GM12875 (cell line): ENCODE measurements at regions not wholly inside any gene's neighbourhood (a gene's known extent, or its start where the extent isn't known, plus 50 kb on each side); places are given as distances from the start of the nearest gene placed in this dataset.

Source experiments
- H3K4me3 ChIP-seq: one replicate; pipeline ENCODE4 v1.5.1; 2011; ENCODE audit warnings: low read depth, low read length, control low read depth
- TF ChIP-seq, protein P1 (sequence below): IDR thresholded peaks from 2 replicates; pipeline ENCODE4 v1.5.1; 2011; ENCODE audit warnings: low read depth, mild to moderate bottlenecking, control low read depth, inconsistent platforms, low read length, moderate library complexity, borderline replicate concordance; ENCODE audit not compliant: insufficient read depth

DNA sequence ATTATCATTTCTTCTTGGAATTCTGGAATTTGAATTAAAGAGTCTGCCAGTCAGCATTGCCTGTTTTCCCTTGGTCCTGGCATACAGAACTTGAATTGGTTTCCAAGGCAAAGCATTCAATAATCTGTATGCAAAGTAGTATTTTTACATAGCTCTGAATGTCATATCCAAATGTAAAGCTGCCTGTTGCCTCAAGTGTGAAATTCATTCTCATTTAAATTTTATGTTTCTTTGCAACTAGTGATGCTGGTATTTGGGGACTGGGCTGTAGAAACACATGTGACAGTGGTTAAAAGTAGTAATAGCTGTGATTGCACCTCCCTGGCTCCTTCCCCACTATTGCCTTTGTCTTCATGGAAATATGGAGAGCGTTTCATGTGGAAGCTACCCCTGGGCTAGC, 743.9 kb upstream of the GOLIM4 start:
- H3K4me3 ChIP-seq = no peak overlapping the region
- TF ChIP-seq, protein P1, sequence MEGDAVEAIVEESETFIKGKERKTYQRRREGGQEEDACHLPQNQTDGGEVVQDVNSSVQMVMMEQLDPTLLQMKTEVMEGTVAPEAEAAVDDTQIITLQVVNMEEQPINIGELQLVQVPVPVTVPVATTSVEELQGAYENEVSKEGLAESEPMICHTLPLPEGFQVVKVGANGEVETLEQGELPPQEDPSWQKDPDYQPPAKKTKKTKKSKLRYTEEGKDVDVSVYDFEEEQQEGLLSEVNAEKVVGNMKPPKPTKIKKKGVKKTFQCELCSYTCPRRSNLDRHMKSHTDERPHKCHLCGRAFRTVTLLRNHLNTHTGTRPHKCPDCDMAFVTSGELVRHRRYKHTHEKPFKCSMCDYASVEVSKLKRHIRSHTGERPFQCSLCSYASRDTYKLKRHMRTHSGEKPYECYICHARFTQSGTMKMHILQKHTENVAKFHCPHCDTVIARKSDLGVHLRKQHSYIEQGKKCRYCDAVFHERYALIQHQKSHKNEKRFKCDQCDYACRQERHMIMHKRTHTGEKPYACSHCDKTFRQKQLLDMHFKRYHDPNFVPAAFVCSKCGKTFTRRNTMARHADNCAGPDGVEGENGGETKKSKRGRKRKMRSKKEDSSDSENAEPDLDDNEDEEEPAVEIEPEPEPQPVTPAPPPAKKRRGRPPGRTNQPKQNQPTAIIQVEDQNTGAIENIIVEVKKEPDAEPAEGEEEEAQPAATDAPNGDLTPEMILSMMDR = no peak

DNA sequence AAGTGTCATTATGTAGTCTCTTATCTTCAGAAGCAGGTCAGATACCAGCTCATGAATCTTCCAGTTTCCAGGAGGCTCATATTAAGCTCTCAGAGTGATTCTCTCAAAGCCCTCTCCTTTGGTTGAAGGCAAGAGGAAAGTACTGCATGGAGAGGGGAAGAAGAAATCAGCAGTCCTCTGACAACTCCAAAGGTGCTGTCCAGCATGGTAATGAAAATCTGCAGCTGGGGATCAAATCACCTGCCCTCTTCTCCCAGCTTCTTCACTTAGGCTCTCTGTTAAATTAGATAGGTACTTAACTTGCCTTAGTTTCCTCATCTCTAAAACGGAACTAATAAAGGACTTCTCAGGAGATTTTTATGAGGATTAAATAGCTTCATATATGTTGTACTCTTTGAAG, 738.8 kb upstream of the GOLIM4 start:
- TF ChIP-seq, protein P1 = no peak
- no peak overlapping the region for H3K4me3 ChIP-seq

- H3K4me3 ChIP-seq = no peak overlapping the region
- TF ChIP-seq, protein P1 = no peak
Observed at GRCh38 chr3:168828943-168829342, 733.2 kb upstream of the GOLIM4 start.

DNA sequence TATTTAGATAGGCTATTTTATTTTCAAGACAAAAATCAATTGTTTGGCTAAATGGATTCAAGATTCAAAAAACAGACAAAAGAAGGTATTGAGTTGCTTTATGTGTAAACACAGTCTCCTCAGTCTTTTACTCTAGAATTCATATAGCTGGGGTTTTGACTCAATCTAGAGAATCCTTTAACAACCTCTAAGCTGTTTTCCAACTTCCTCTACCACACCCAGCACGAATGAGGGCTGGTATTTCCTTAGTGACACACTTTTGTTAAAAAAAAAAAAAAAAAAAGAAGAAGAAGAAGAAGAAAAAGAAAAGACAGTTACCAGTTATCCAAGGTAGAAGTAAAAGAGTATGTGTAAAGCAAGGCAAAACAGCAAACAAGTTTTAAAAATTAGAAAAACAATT, 732.8 kb upstream of the GOLIM4 start:
- TF ChIP-seq, protein P1 = no peak
- H3K4me3 ChIP-seq = no peak overlapping the region

DNA sequence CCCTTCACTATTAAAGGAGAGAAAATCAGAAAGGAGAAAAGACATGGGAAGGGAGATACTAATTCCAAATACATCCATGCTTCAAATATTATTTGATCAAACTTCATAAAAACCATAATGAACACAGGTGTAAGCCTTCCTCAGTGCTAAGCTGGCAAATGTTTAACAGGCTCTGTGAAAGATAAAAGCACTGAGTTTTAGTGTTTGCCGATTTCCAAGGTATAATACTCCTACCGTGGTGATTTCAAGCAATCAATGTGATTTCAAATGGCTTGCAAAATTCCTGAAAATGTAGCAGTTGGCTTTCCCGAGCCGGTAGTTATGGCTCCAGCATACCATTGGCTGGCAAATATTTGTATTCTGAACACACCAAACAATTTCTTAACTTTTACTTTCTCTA, 732.3 kb upstream of the GOLIM4 start:
- H3K4me3 ChIP-seq = no peak overlapping the region
- TF ChIP-seq, protein P1 = no peak

DNA sequence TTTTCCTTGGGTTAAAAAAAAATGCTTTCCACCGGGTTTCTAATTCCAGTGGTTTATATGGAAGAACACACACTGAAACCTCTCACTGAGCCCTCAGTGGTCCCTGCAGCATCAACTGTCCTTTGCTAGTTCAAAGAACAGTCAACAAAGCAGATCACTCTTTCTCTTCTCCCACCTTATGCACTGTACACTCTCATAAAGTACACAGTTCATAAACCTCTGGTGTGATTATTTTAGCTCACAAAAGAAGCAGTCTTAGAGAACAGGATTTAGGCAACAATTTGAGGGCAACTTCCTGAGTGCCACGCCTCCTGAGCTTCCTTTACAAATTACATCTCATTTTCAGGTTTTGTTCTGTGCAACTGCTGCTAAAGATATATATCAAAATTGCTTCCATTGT, 728.4 kb upstream of the GOLIM4 start:
- TF ChIP-seq, protein P1 = no peak
- no peak overlapping the region for H3K4me3 ChIP-seq

GRCh38 chr3:168823466-168823865, 727.7 kb upstream of the GOLIM4 start:
- TF ChIP-seq, protein P1 = no peak
- no peak overlapping the region for H3K4me3 ChIP-seq
